H9 (cell line): ENCODE measurements at regions not wholly inside any gene's neighbourhood (a gene's known extent, or its start where the extent isn't known, plus 50 kb on each side); places are given as distances from the start of the nearest gene placed in this dataset.

ENCODE experiments used
- DNase-seq: peaks from one replicate; pipeline ENCODE4 v3.0.0-alpha.2; 2017
- H2AFZ ChIP-seq: one replicate; pipeline ENCODE4 v1.6.1; 2013; ENCODE audit warnings: mild to moderate bottlenecking, low read length, control low read depth, moderate library complexity
- H2AK5ac ChIP-seq: 2 replicates; pipeline ENCODE4 v1.6.1; 2013; ENCODE audit warnings: low read length, control low read depth, mixed read lengths; ENCODE audit not compliant: insufficient read length
- H2BK120ac ChIP-seq: one replicate; pipeline ENCODE4 v1.6.1; 2013; ENCODE audit warnings: low read depth, mild to moderate bottlenecking, low read length, control low read depth, inconsistent platforms; ENCODE audit not compliant: poor library complexity, severe bottlenecking
- H2BK12ac ChIP-seq: 2 replicates; pipeline ENCODE4 v1.6.1; 2013; ENCODE audit warnings: low read length, control low read depth, mixed read lengths, low read depth; ENCODE audit not compliant: insufficient read length
- H2BK15ac ChIP-seq: 2 replicates; pipeline ENCODE4 v1.6.1; 2013; ENCODE audit warnings: low read depth, low read length, control low read depth
- H2BK20ac ChIP-seq: one replicate; pipeline ENCODE4 v1.6.1; 2013; ENCODE audit warnings: low read depth, mild to moderate bottlenecking, low read length, control low read depth, inconsistent platforms; ENCODE audit not compliant: poor library complexity, severe bottlenecking
- H2BK5ac ChIP-seq: 2 replicates; pipeline ENCODE4 v1.6.1; 2013; ENCODE audit warnings: low read length, control low read depth, mixed read lengths; ENCODE audit not compliant: insufficient read length
- H3K14ac ChIP-seq: 2 replicates; pipeline ENCODE4 v1.6.1; 2013; ENCODE audit warnings: low read length, control low read depth; ENCODE audit not compliant: insufficient read depth
- H3K18ac ChIP-seq: 2 replicates; pipeline ENCODE4 v1.6.1; 2013; ENCODE audit warnings: low read depth, mild to moderate bottlenecking, mixed read lengths, low read length, control low read depth; ENCODE audit not compliant: insufficient read length
- H3K23ac ChIP-seq: 2 replicates; pipeline ENCODE4 v1.6.1; 2013; ENCODE audit warnings: low read length, control low read depth, mixed read lengths, low read depth; ENCODE audit not compliant: insufficient read length
- H3K23me2 ChIP-seq: 2 replicates; pipeline ENCODE4 v1.6.1; 2013; ENCODE audit warnings: low read depth, mild to moderate bottlenecking, mixed read lengths, low read length, control low read depth; ENCODE audit not compliant: insufficient read length, poor library complexity, severe bottlenecking
- H3K27ac ChIP-seq: 2 replicates; pipeline ENCODE4 v1.5.1; 2013; ENCODE audit warnings: low read length, control low read depth, mixed read lengths, low read depth; ENCODE audit not compliant: insufficient read length
- H3K27me3 ChIP-seq: 2 replicates; pipeline ENCODE4 v1.6.1; 2013; ENCODE audit warnings: low read length, control low read depth, inconsistent platforms; ENCODE audit not compliant: insufficient read depth
- H3K4ac ChIP-seq: 2 replicates; pipeline ENCODE4 v1.6.1; 2013; ENCODE audit warnings: low read depth, mild to moderate bottlenecking, control low read depth, inconsistent platforms, low read length, moderate library complexity
- H3K4me1 ChIP-seq: 2 replicates; pipeline ENCODE4 v1.6.1; 2013; ENCODE audit warnings: low read length, control low read depth, inconsistent platforms; ENCODE audit not compliant: insufficient read depth
- H3K4me2 ChIP-seq: 2 replicates; pipeline ENCODE4 v1.6.1; 2013; ENCODE audit warnings: low read length, control low read depth, mixed read lengths; ENCODE audit not compliant: insufficient read length, insufficient read depth
- H3K56ac ChIP-seq: 2 replicates; pipeline ENCODE4 v1.6.1; 2013; ENCODE audit warnings: low read depth, mild to moderate bottlenecking, mixed read lengths, low read length, control low read depth; ENCODE audit not compliant: insufficient read length
- H3K79me1 ChIP-seq: 2 replicates; pipeline ENCODE4 v1.6.1; 2013; ENCODE audit warnings: low read depth, mild to moderate bottlenecking, moderate library complexity, low read length, control low read depth, inconsistent platforms; ENCODE audit not compliant: insufficient read depth, poor library complexity, severe bottlenecking
- H3K79me2 ChIP-seq: 2 replicates; pipeline ENCODE4 v1.6.1; 2013; ENCODE audit warnings: low read length, control low read depth, inconsistent platforms; ENCODE audit not compliant: insufficient read depth
- H3K9ac ChIP-seq: 2 replicates; pipeline ENCODE4 v1.6.1; 2013; ENCODE audit warnings: low read length, control low read depth, mixed read lengths; ENCODE audit not compliant: insufficient read length; ENCODE audit errors: extremely low read depth
- H3K9me3 ChIP-seq: one replicate; pipeline ENCODE4 v1.6.1; 2013; ENCODE audit warnings: low read depth, low read length, inconsistent platforms; ENCODE audit not compliant: control insufficient read depth
- H3T11ph ChIP-seq: one replicate; pipeline ENCODE4 v1.6.1; 2013; ENCODE audit warnings: mild to moderate bottlenecking, low read length, control low read depth, inconsistent platforms
- H4K20me1 ChIP-seq: one replicate; pipeline ENCODE4 v1.6.1; 2013; ENCODE audit not compliant: control insufficient read depth, insufficient read length, insufficient read depth
- H4K5ac ChIP-seq: 2 replicates; pipeline ENCODE4 v1.6.1; 2013; ENCODE audit warnings: low read depth, mild to moderate bottlenecking, mixed read lengths, low read length, control low read depth; ENCODE audit not compliant: insufficient read length
- H4K8ac ChIP-seq: replicated peaks from 2 replicates; pipeline ENCODE4 v1.6.1; 2013; ENCODE audit warnings: low read length, control low read depth, mixed read lengths, low read depth; ENCODE audit not compliant: insufficient read length
- H4K91ac ChIP-seq: 2 replicates; pipeline ENCODE4 v1.6.1; 2013; ENCODE audit warnings: low read depth, mild to moderate bottlenecking, moderate library complexity, mixed read lengths, low read length, control low read depth; ENCODE audit not compliant: insufficient read length
- H3K27ac Mint-ChIP-seq, 3 experiments: 2 replicates in 2 of 3; 3 replicates in 1 of 3; pipeline ENCODE4 v1.8.0; 2020 to 2021; ENCODE audit warnings: mixed read lengths in 3 of 3, mild to moderate bottlenecking in 1 of 3, moderate library complexity in 1 of 3
- H3K27me3 Mint-ChIP-seq: 2 replicates; pipeline ENCODE4 v1.8.0; 2021; ENCODE audit warnings: low read depth, mild to moderate bottlenecking, moderate library complexity, mixed read lengths
- H3K36me3 Mint-ChIP-seq, 3 experiments: 2 replicates in 2 of 3; 3 replicates in 1 of 3; pipeline ENCODE4 v1.8.0; 2020 to 2021; ENCODE audit warnings: low read depth in 3 of 3, mixed read lengths in 3 of 3; ENCODE audit not compliant: insufficient read depth in 1 of 3
- H3K4me1 Mint-ChIP-seq, 2 experiments: 2 replicates each; pipeline ENCODE4 v1.8.0; 2020; ENCODE audit warnings: mixed read lengths in 2 of 2
- H3K4me3 Mint-ChIP-seq, 2 experiments: 2 replicates in 1 of 2; 3 replicates in 1 of 2; pipeline ENCODE4 v1.8.0; 2020 to 2021; ENCODE audit warnings: mild to moderate bottlenecking in 2 of 2, mixed read lengths in 2 of 2, moderate library complexity in 1 of 2
- H3K9me3 Mint-ChIP-seq, 2 experiments: 2 replicates in 1 of 2; 3 replicates in 1 of 2; pipeline ENCODE4 v1.8.0; 2020; ENCODE audit warnings: mild to moderate bottlenecking in 2 of 2, mixed read lengths in 2 of 2, moderate library complexity in 1 of 2
- CTCF ChIP-seq: fragments of 200-600 bp; sonication (generic); conservative IDR thresholded peaks from 3 replicates; pipeline ENCODE4 v1.8.0; 2021; ENCODE audit warnings: antibody characterized with exemption, mild to moderate bottlenecking
- WGBS: extraction: QIAGEN DNeasy Blood & Tissue Kit; methylation state at CpG from one replicate; pipeline ENCODE4 v1.1.7; 2013; ENCODE audit warnings: missing lambda C conversion rate, low lambda C conversion rate, mixed read lengths; ENCODE audit not compliant: insufficient read length; ENCODE audit errors: extremely low coverage; 5-methylcytosine and 5-hydroxymethylcytosine counted together

GRCh38 chr21:16198546-16198945 is 468.8 kb downstream of the USP25 start:
- Mint-ChIP-seq H3K4me3 (no peak overlapping the region), H3K27ac (no peak overlapping the region), H3K4me1 (peaks cover 7 to 9% of the 10 kb centered on the region in 2 experiments), H3K36me3 (no peaks in the 10 kb centered on the region), H3K27me3 (no peaks in the 10 kb centered on the region), H3K9me3 (peaks cover 0 to 5% of the 10 kb centered on the region in 2 experiments; a peak in 2 of 5 replicates)
- Histone ChIP-seq H2BK5ac (no peak overlapping the region), H3K79me2 (no peaks in the 10 kb centered on the region), H4K8ac (no peak overlapping the region), H3K23ac (no peak overlapping the region), H3K9ac (no peak overlapping the region), H3K4me1 (no peaks in the 10 kb centered on the region), H2BK12ac (no peak overlapping the region), H2BK15ac (no peak overlapping the region), H3K56ac (no peak overlapping the region), H3T11ph (no peak overlapping the region), H3K79me1 (no peaks in the 10 kb centered on the region), H2AK5ac (no peak overlapping the region), H2BK120ac (no peak overlapping the region), H3K27ac (no peak overlapping the region), H3K27me3 (no peaks in the 10 kb centered on the region; the same call in 1 of the 2 replicates), H4K20me1 (no peaks in the 10 kb centered on the region), H2AFZ (no peak overlapping the region), H4K91ac (no peak overlapping the region), H3K14ac (no peak overlapping the region), H4K5ac (no peak overlapping the region), H3K23me2 (no peaks in the 10 kb centered on the region), H3K4ac (no peak overlapping the region), H3K18ac (no peak overlapping the region), H3K9me3 (no peaks in the 10 kb centered on the region), H3K4me2 (no peak overlapping the region), H2BK20ac (no peak overlapping the region)
- DNase-seq, result no peak
- no CpG with 5 or more reads among the region's 3 CpGs for WGBS
- no peak for TF ChIP-seq CTCF
